IMR-90 (cell line): ENCODE measurements at regions not wholly inside any gene's neighbourhood (a gene's known extent, or its start where the extent isn't known, plus 50 kb on each side); places are given as distances from the start of the nearest gene placed in this dataset.

Experiments used
- ATAC-seq: fragments of 200-7000 bp; cut with Tn5 transposase; 2 replicates; pipeline ENCODE4 v1.9.1; 2020; ENCODE audit warnings: low read depth, mild to moderate bottlenecking, moderate library complexity
- BruUV-seq: library from RNA; stranded (reverse); fragments of 400-500 nt; replicated peaks from 2 replicates; lab custom pipeline; 2021; lab: Mats Ljungman, UMichigan
- CTCF ChIA-PET: fragments of 300-600 bp; formaldehyde crosslinking; extraction: SDS; loops from one replicate; lab custom pipeline; 2021; ENCODE audit warnings: antibody characterized with exemption; lab: Yijun Ruan, JAX
- POLR2A ChIA-PET: fragments of 300-600 bp; sonication (Branson Sonifier 250); formaldehyde crosslinking; loops from one replicate; lab custom pipeline; 2022; ENCODE audit warnings: antibody characterized with exemption; ENCODE audit not compliant: unreplicated experiment; lab: Charles Lee
- DNase-seq: peaks from one replicate; pipeline ENCODE4 v3.0.0; 2013
- H2AFZ ChIP-seq: replicated peaks from 2 replicates; pipeline ENCODE3; 2013; ENCODE audit warnings: low read length, mild to moderate bottlenecking; ENCODE audit not compliant: poor library complexity
- H2AK5ac ChIP-seq: 2 replicates; pipeline ENCODE4 v1.6.1; 2013; ENCODE audit warnings: low read depth, low read length, inconsistent platforms
- H2AK9ac ChIP-seq: replicated peaks from 2 replicates; pipeline ENCODE3; 2013; ENCODE audit warnings: mild to moderate bottlenecking, low read depth, low read length, moderate library complexity; ENCODE audit not compliant: poor library complexity
- H2BK120ac ChIP-seq: 2 replicates; pipeline ENCODE4 v1.6.1; 2013; ENCODE audit warnings: low read depth, low read length, inconsistent platforms
- H2BK15ac ChIP-seq: 3 replicates; pipeline ENCODE4 v1.6.1; 2013; ENCODE audit warnings: low read depth, low read length, inconsistent platforms
- H2BK20ac ChIP-seq: 2 replicates; pipeline ENCODE4 v1.6.1; 2013; ENCODE audit warnings: low read depth, mild to moderate bottlenecking, inconsistent platforms, low read length, moderate library complexity
- H2BK5ac ChIP-seq: 2 replicates; pipeline ENCODE4 v1.6.1; 2013; ENCODE audit warnings: mild to moderate bottlenecking, low read depth, low read length, inconsistent platforms; ENCODE audit not compliant: poor library complexity, severe bottlenecking
- H3K14ac ChIP-seq: replicated peaks from 2 replicates; pipeline ENCODE4 v1.6.1; 2013; ENCODE audit warnings: low read depth, low read length, inconsistent platforms
- H3K18ac ChIP-seq: 2 replicates; pipeline ENCODE4 v1.6.1; 2013; ENCODE audit warnings: low read depth, low read length, control low read depth
- H3K23ac ChIP-seq: 2 replicates; pipeline ENCODE4 v1.6.1; 2013; ENCODE audit warnings: low read depth, low read length, inconsistent platforms
- H3K27ac ChIP-seq: 2 replicates; pipeline ENCODE4 v1.5.1; 2013; ENCODE audit warnings: mild to moderate bottlenecking, control low read depth, low read length; ENCODE audit not compliant: insufficient read depth
- H3K27me3 ChIP-seq: 2 replicates; pipeline ENCODE4 v1.6.1; 2013; ENCODE audit warnings: low read length; ENCODE audit not compliant: control insufficient read depth, insufficient read depth
- H3K36me3 ChIP-seq: 2 replicates; pipeline ENCODE4 v1.6.1; 2013; ENCODE audit warnings: low read length, mixed read lengths; ENCODE audit not compliant: control insufficient read depth, insufficient read depth
- H3K4ac ChIP-seq: 2 replicates; pipeline ENCODE4 v1.6.1; 2013; ENCODE audit warnings: low read depth, low read length, inconsistent platforms
- H3K4me1 ChIP-seq: 2 replicates; pipeline ENCODE4 v1.6.1; 2013; ENCODE audit warnings: low read length, mixed read lengths; ENCODE audit not compliant: control insufficient read depth, insufficient read depth
- H3K4me2 ChIP-seq: 2 replicates; pipeline ENCODE4 v1.6.1; 2013; ENCODE audit warnings: low read depth, mild to moderate bottlenecking, control low read depth, low read length, moderate library complexity
- H3K4me3 ChIP-seq: 2 replicates; pipeline ENCODE4 v1.5.1; 2013; ENCODE audit warnings: low read depth, mild to moderate bottlenecking, control low read depth, low read length, moderate library complexity; ENCODE audit not compliant: insufficient read depth
- H3K56ac ChIP-seq: 2 replicates; pipeline ENCODE4 v1.6.1; 2013; ENCODE audit warnings: low read length, inconsistent platforms; ENCODE audit not compliant: insufficient read depth; ENCODE audit errors: extremely low read depth
- H3K79me1 ChIP-seq, 2 experiments: 2 replicates each; pipeline ENCODE4 v1.6.1; 2013; ENCODE audit warnings: low read length in 2 of 2, inconsistent platforms in 1 of 2, low read depth in 1 of 2
- H3K9ac ChIP-seq: 2 replicates; pipeline ENCODE4 v1.6.1; 2013; ENCODE audit warnings: low read depth, low read length, control low read depth
- H3K9me1 ChIP-seq: 2 replicates; pipeline ENCODE4 v1.6.1; 2013; ENCODE audit warnings: low read length, inconsistent platforms; ENCODE audit not compliant: insufficient read depth
- H3K9me3 ChIP-seq: 2 replicates; pipeline ENCODE4 v1.6.1; 2013; ENCODE audit warnings: low read length; ENCODE audit not compliant: control insufficient read depth, insufficient read depth
- H4K20me1 ChIP-seq: 2 replicates; pipeline ENCODE4 v1.6.1; 2013; ENCODE audit warnings: low read length, inconsistent platforms; ENCODE audit not compliant: insufficient read depth
- H4K5ac ChIP-seq: 2 replicates; pipeline ENCODE4 v1.6.1; 2013; ENCODE audit warnings: mild to moderate bottlenecking, low read depth, low read length, control low read depth
- H4K8ac ChIP-seq, 2 experiments: 2 replicates each; pipeline ENCODE4 v1.6.1; 2013; ENCODE audit warnings: low read depth in 2 of 2, low read length in 2 of 2, control low read depth in 1 of 2, inconsistent platforms in 1 of 2
- H4K91ac ChIP-seq: 2 replicates; pipeline ENCODE4 v1.6.1; 2013; ENCODE audit warnings: low read depth, low read length, inconsistent platforms; ENCODE audit not compliant: insufficient read depth
- FOS ChIP-seq: fragments of 150-350 bp; IDR thresholded peaks from 2 replicates; pipeline ENCODE4 v1.6.1; 2016; ENCODE audit warnings: low read depth, low read length
- RCOR1 ChIP-seq: IDR thresholded peaks from 2 replicates; pipeline ENCODE4 v1.6.1; 2012; ENCODE audit warnings: mild to moderate bottlenecking, low read length, improper control_type of control experiment; ENCODE audit not compliant: insufficient replicate concordance
- dilution Hi-C: fragments of 300-500 bp; cut with HindIII; formaldehyde crosslinking; loops from one replicate; pipeline ENCODE4 v1.14.3; 2018; ENCODE audit warnings: low sequenced_read_pairs; ENCODE audit not compliant: unreplicated experiment
- in situ Hi-C: fragments of 300-500 bp; cut with MboI; formaldehyde crosslinking; loops from 3 replicates; pipeline ENCODE4 v1.14.3; 2019; ENCODE audit warnings: low sequenced_read_pairs, inconsistent platforms, mixed read lengths
- intact Hi-C: fragments of 100-400 bp; cut with micrococcal nuclease; formaldehyde crosslinking; loops from 2 replicates; pipeline ENCODE4 v1.10.0; 2022

GRCh38 chr7:41785265-41785664 lies 82.4 kb upstream of the INHBA start:
- H3K4me2 ChIP-seq = no peak overlapping the region
- no peak overlapping the region for H2AK5ac ChIP-seq
- ATAC-seq (no peak), DNase-seq (no peak)
- no peak overlapping the region for H3K14ac ChIP-seq
- H4K20me1 ChIP-seq = no peaks in the 10 kb centered on the region
- dilution Hi-C loops = no loop called here
- no peak overlapping the region for H4K91ac ChIP-seq
- H3K18ac ChIP-seq = no peak overlapping the region
- no peak overlapping the region for H2BK5ac ChIP-seq
- H3K4me1 ChIP-seq = peaks cover 2% of the 10 kb centered on the region; the same call in 1 of the 2 replicates
- intact Hi-C loops = no loop called here
- no peaks in the 10 kb centered on the region for H3K9me1 ChIP-seq
- no peak for TF ChIP-seq FOS
- TF ChIP-seq RCOR1 = no peak
- H3K4me3 ChIP-seq = no peak overlapping the region
- no peak overlapping the region for H2AK9ac ChIP-seq
- no peak overlapping the region for H2AFZ ChIP-seq
- H3K4ac ChIP-seq = no peak overlapping the region
- no peak overlapping the region for H2BK120ac ChIP-seq
- no TSS peak for BruUV-seq
- no peaks in the 10 kb centered on the region for H3K79me1 ChIP-seq
- CTCF ChIA-PET = interaction anchor here (0.7 kb wide), 1 partner anchor 1869 kb away, joined by 3 read pairs; no protein-coding TSS in a partner anchor
- no peak overlapping the region for H3K23ac ChIP-seq
- no peak overlapping the region for H4K5ac ChIP-seq
- no peak overlapping the region for H3K27ac ChIP-seq
- H3K9ac ChIP-seq = no peak overlapping the region
- in situ Hi-C loops = loop anchor here (25.0 kb wide), 1 partner anchor 1052 kb away; no protein-coding TSS in a partner anchor
- no peaks in the 10 kb centered on the region for H3K36me3 ChIP-seq
- H3K9me3 ChIP-seq = no peaks in the 10 kb centered on the region
- no peak overlapping the region for H4K8ac ChIP-seq
- H2BK15ac ChIP-seq = no peak overlapping the region
- H3K27me3 ChIP-seq = no peaks in the 10 kb centered on the region
- POLR2A ChIA-PET = no interaction called here
- H3K56ac ChIP-seq = no peak overlapping the region
- H2BK20ac ChIP-seq = no peak overlapping the region
